ENCODE measurements at regions not wholly inside any gene's neighbourhood (a gene's known extent, or its start where the extent isn't known, plus 50 kb on each side); places are given as distances from the start of the nearest gene placed in this dataset.

- ChIA-PET POLR2A (ENCODE audit: low non-redundant PET) (no interaction called here), CTCF (interaction anchor here (0.6 kb wide), 1 partner anchor 394 kb away, joined by 3 read pairs; no protein-coding TSS in a partner anchor)
- no peak for TF ChIP-seq CTCF (conservative IDR thresholded peaks at IDR 0.05; ENCODE audit: low read depth)
- H3K27ac ChIP-seq: no peak overlapping the region
- DNase-seq (ENCODE audit: low spot score): no peak
These were observed 182.2 kb downstream of the WDR11 start for GRCh38 chr10:121033366-121033765.

- no peak overlapping the region for H3K27ac ChIP-seq
- no peak for TF ChIP-seq CTCF (conservative IDR thresholded peaks at IDR 0.05; ENCODE audit: low read depth)
- DNase-seq (ENCODE audit: low spot score): no peak
- POLR2A ChIA-PET (ENCODE audit: low non-redundant PET): interaction anchor here (0.7 kb wide), 1 partner anchor 33 kb away, joined by 7 read pairs; no protein-coding TSS in a partner anchor
- CTCF ChIA-PET: interaction anchor here (0.7 kb wide), 1 partner anchor 73 kb away, joined by 3 read pairs; no protein-coding TSS in a partner anchor
These were observed 185.3 kb downstream of the WDR11 start for GRCh38 chr10:121036431-121036830.

GRCh38 chr10:121041499-121041898, 190.3 kb downstream of the WDR11 start:
- POLR2A ChIA-PET (ENCODE audit: low non-redundant PET): no interaction called here

GRCh38 chr10:121041906-121042305, 190.7 kb downstream of the WDR11 start:
- DNase-seq (ENCODE audit: low spot score): no peak
- CTCF ChIA-PET: interaction anchor here (0.8 kb wide), 1 partner anchor 14 kb away, joined by 5 read pairs; no protein-coding TSS in a partner anchor
- POLR2A ChIA-PET (ENCODE audit: low non-redundant PET): no interaction called here
- TF ChIP-seq CTCF (conservative IDR thresholded peaks at IDR 0.05; ENCODE audit: low read depth): no peak
- H3K27ac ChIP-seq: no peak overlapping the region

More at GRCh38 chr10:121041499-121041898, 190.3 kb downstream of the WDR11 start:
- H3K27ac ChIP-seq: no peak overlapping the region
- TF ChIP-seq CTCF (conservative IDR thresholded peaks at IDR 0.05; ENCODE audit: low read depth): no peak
- DNase-seq (ENCODE audit: low spot score): no peak
- CTCF ChIA-PET: interaction anchor here (0.8 kb wide), 1 partner anchor 14 kb away, joined by 5 read pairs; no protein-coding TSS in a partner anchor

- no peak for DNase-seq (ENCODE audit: low spot score)
- no peak for TF ChIP-seq CTCF (conservative IDR thresholded peaks at IDR 0.05; ENCODE audit: low read depth)
- no peak overlapping the region for H3K27ac ChIP-seq
- ChIA-PET CTCF (interaction anchor here (0.5 to 0.8 kb wide), 2 partner anchors 14 to 85 kb away, joined by 3 to 5 read pairs; no protein-coding TSS in a partner anchor), POLR2A (ENCODE audit: low non-redundant PET) (no interaction called here)
These were observed 191.2 kb downstream of the WDR11 start for GRCh38 chr10:121042342-121042741.

GRCh38 chr10:121043124-121043849, 192.1 kb downstream of the WDR11 start:
- CTCF ChIA-PET: no interaction called here
- DNase-seq (ENCODE audit: low spot score): no peak
- H3K27ac ChIP-seq: no peak overlapping the region
- TF ChIP-seq CTCF (conservative IDR thresholded peaks at IDR 0.05; ENCODE audit: low read depth): no peak
- POLR2A ChIA-PET (ENCODE audit: low non-redundant PET): no interaction called here
